Spinal cord (tissue), 9 donors: ENCODE measurements at regions not wholly inside any gene's neighbourhood (a gene's known extent, or its start where the extent isn't known, plus 50 kb on each side); places are given as distances from the start of the nearest gene placed in this dataset.

Source experiments
- DNase-seq, 6 donors: peaks; one replicate each; pipeline versions ENCODE4 v3.0.0 to v3.0.0-alpha.2; 2013 to 2015; ENCODE audit warnings: low spot score in 6 of 6, low read depth in 4 of 6
- H3K27ac ChIP-seq: one replicate; pipeline ENCODE4 v1.5.1; 2013; ENCODE audit warnings: low read depth, low read length, control low read depth
- H3K27me3 ChIP-seq: one replicate; pipeline ENCODE4 v1.6.1; 2013; ENCODE audit warnings: low read length; ENCODE audit not compliant: control insufficient read depth, insufficient read depth
- H3K36me3 ChIP-seq: one replicate; pipeline ENCODE4 v1.6.1; 2013; ENCODE audit warnings: low read length; ENCODE audit not compliant: control insufficient read depth, insufficient read depth
- H3K4me1 ChIP-seq: one replicate; pipeline ENCODE4 v1.6.1; 2013; ENCODE audit warnings: low read length; ENCODE audit not compliant: control insufficient read depth, insufficient read depth
- H3K4me3 ChIP-seq: one replicate; pipeline ENCODE4 v1.5.1; 2013; ENCODE audit warnings: low read depth, low read length, control low read depth
- H3K9me3 ChIP-seq: one replicate; pipeline ENCODE4 v1.6.1; 2013; ENCODE audit warnings: low read length; ENCODE audit not compliant: control insufficient read depth, insufficient read depth
- WGBS: methylation state at CpG from one replicate; pipeline ENCODE4 v1.1.5; 2013; ENCODE audit warnings: missing lambda C conversion rate; ENCODE audit not compliant: insufficient coverage; 5-methylcytosine and 5-hydroxymethylcytosine counted together
- donor health status: healthy.

DNA sequence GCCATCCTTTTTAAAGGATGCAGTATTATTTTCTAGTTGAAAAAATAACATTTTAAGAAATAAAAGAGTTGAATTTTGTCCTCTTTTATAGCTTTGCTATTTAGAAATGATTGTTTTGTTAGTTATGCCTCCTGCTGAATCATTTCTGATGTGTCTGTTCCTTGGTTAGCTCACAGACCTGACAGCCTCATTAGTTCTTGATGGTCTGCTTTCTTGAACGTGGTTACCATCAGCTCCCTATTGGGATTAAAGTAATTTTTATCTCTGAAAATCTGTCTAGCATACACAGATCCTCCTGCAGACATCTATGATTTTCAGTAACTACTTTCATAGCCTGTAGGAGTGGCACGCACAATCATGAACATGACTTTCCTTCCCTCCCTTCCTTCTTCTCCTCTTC lies 447.6 kb upstream of the B3GALT2 start:
- DNase-seq = peak in 1 of 6 donors; percentile 18
- Histone ChIP-seq H3K4me3 (no peak overlapping the region), H3K27me3 (no peaks in the 10 kb centered on the region), H3K9me3 (no peaks in the 10 kb centered on the region), H3K27ac (no peak overlapping the region), H3K36me3 (no peaks in the 10 kb centered on the region), H3K4me1 (no peaks in the 10 kb centered on the region)
- no CpG with 5 or more reads among the region's 2 CpGs for WGBS

DNA sequence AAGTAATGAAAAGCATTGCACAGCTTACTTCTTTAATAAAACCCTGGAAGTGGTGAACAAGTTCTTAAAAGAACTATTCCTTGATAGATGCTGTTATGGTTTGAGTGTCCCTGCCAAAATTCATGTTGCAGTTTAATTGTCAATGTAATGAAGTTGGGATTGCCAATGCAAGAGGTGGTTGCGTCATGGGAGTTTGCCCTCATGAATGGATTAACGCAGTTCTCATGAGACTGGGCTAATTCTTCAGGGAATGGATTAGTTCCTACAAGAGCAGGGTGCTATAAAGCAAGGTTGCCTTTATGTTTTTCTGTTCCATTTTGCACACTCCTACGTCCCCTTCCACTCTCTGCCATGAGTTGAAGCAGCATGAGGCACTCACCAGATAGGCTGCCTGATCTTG lies 446.7 kb upstream of the B3GALT2 start:
- WGBS = 86% methylated on average over 2 of the region's 3 CpGs
- Histone ChIP-seq H3K27ac (no peak overlapping the region), H3K27me3 (no peaks in the 10 kb centered on the region), H3K36me3 (no peaks in the 10 kb centered on the region), H3K9me3 (no peaks in the 10 kb centered on the region), H3K4me3 (no peak overlapping the region), H3K4me1 (no peaks in the 10 kb centered on the region)
- peak in 1 of 6 donors; percentile 24 for DNase-seq

DNA sequence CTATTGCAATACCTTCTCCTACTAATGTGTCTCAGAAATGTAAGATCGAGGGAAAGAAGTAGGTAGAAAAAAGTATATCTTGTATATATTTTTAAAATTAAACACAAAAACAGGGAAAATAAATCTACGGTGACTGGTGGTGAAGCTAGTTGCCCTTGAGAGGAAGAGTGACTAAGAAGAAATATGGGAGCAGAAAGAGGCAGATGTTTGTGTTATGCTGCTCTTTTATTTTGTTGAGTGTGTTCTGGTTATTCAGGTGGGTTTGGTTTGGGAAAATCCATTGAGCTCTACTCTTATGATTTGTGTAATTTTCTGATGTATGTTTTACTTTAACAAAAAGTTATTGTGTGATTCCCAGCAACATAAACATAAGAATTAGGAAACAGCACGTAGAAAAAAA lies 444.9 kb upstream of the B3GALT2 start:
- H3K9me3 ChIP-seq = no peaks in the 10 kb centered on the region
- H3K4me1 ChIP-seq = no peaks in the 10 kb centered on the region
- no peaks in the 10 kb centered on the region for H3K36me3 ChIP-seq
- H3K4me3 ChIP-seq = no peak overlapping the region
- H3K27ac ChIP-seq = no peak overlapping the region
- no peak for DNase-seq
- no CpG with 5 or more reads among the region's 3 CpGs for WGBS
- no peaks in the 10 kb centered on the region for H3K27me3 ChIP-seq

DNA sequence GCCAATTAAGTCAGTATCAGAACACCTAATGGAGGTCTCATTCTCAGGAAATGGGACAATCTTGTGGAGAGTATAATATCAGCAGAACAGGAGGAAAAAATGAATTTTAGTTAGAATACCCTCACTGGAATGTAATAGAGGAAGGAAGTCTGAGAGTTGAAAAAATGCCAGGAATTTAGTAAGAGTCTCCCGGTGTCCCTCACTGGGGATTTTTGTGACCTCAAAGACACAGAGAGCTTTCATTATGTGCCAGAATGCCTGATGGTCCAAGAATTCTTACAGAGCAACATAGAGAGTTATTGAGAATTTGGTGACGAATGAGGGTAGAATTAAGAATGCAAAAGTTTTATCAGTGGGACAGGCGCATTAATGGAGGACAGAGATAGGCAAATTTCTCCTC lies 443.5 kb upstream of the B3GALT2 start:
- Histone ChIP-seq H3K27ac (no peak overlapping the region), H3K4me1 (no peaks in the 10 kb centered on the region), H3K36me3 (no peaks in the 10 kb centered on the region), H3K9me3 (no peaks in the 10 kb centered on the region), H3K4me3 (no peak overlapping the region), H3K27me3 (no peaks in the 10 kb centered on the region)
- peak in 1 of 6 donors; percentile 11 for DNase-seq
- 11% methylated on average over 1 of the region's 3 CpGs for WGBS

DNA sequence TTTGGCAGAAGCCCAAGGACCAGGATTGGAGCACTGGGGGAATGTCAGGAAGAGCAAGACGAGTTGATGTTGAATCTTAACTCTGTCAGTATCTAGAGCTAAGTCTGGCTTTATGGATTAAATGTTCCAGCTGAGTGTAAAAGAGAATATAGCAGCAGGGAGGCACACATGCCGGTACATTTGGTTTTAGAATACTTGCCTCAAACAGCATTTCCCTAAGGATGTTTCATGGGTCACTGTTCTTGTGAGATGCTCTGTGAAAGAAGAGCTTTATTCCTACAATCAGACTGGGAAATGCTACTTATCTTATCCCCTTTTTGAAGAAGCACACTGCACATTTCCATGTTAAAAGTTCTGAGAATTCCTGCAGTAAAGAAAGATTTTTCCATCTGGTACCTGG lies 440.3 kb upstream of the B3GALT2 start:
- peak in 3 of 6 donors; percentile 12 to 60 (median 25) for DNase-seq
- 25% methylated on average over 1 of the region's 2 CpGs for WGBS
- H3K4me1 ChIP-seq = no peaks in the 10 kb centered on the region

DNA sequence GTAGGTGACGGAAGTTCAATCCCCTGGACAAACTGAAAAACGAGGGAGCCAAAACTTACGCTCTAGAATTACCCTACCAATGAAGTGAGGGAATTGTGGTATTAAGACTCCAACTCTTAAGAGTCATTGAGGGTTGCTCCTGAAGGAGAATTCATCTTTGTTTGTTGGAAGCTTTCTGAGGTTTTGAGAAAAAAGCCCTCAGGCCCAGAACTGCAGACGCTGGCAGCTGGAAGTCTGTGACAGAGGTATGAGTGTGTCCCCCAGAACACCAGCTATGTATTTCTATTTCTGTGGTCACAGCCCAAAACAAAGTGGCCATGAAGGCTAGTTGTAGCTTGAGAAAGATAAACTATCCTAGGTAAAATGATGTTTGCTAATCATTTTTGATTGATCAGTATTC lies 438.8 kb upstream of the B3GALT2 start:
- H3K27me3 ChIP-seq = no peaks in the 10 kb centered on the region
- H3K4me3 ChIP-seq = no peak overlapping the region
- H3K4me1 ChIP-seq = no peaks in the 10 kb centered on the region
- no peaks in the 10 kb centered on the region for H3K9me3 ChIP-seq
- H3K27ac ChIP-seq = no peak overlapping the region
- H3K36me3 ChIP-seq = no peaks in the 10 kb centered on the region
- DNase-seq = no peak
- no CpG with 5 or more reads among the region's 4 CpGs for WGBS

More for the DNA sequence above, 440.3 kb upstream of the B3GALT2 start:
- Histone ChIP-seq H3K36me3 (no peaks in the 10 kb centered on the region), H3K27me3 (no peaks in the 10 kb centered on the region), H3K9me3 (no peaks in the 10 kb centered on the region), H3K27ac (no peak overlapping the region), H3K4me3 (no peak overlapping the region)

DNA sequence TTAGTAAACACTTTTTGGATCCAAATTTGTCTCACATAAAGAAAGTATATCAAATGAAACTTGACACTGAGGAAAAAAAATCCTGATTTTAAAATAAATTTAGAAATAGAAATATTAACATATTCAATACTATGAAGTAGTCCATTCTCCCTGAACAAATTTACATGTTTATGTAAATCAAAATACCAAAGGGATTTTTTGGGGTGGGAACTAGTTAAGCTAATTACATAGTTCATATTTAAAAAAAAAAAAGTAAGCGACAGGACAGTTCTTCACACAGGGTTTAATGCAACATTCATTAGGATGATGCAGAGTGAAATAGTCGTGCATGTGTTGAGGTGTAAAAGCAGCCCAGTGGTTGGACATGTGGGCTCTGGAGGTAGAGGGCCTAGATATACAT lies 433.5 kb upstream of the B3GALT2 start:
- WGBS = no CpG with 5 or more reads among the region's 2 CpGs

DNA sequence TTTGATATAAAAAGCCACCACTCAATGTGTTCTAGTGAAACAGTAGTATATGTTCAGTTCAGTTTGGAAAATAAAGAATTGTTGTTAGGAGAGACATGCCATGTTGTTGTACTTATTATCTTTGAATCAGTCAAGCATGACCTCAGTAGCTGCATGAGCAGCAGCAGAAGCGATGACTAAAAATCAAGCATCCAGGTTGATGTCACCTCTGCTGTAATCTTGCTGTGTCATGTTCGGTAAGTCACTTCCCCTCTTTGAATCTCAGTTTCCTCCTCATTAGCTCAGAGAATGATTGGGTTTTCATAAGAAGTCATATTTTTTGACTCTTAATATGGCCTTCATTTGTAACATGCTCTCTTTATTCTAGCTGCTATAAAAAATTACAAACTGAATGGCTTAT lies 428.4 kb upstream of the B3GALT2 start:
- 86% methylated on average over 1 of the region's 2 CpGs for WGBS
- no peaks in the 10 kb centered on the region for H3K27me3 ChIP-seq
- no peaks in the 10 kb centered on the region for H3K4me1 ChIP-seq
- no peaks in the 10 kb centered on the region for H3K9me3 ChIP-seq
- H3K4me3 ChIP-seq = no peak overlapping the region
- H3K36me3 ChIP-seq = no peaks in the 10 kb centered on the region
- no peak for DNase-seq
- H3K27ac ChIP-seq = no peak overlapping the region

More for the DNA sequence above, 433.5 kb upstream of the B3GALT2 start:
- Histone ChIP-seq H3K4me3 (no peak overlapping the region), H3K27me3 (no peaks in the 10 kb centered on the region), H3K9me3 (no peaks in the 10 kb centered on the region), H3K4me1 (no peaks in the 10 kb centered on the region), H3K36me3 (no peaks in the 10 kb centered on the region), H3K27ac (no peak overlapping the region)
- DNase-seq = no peak

DNA sequence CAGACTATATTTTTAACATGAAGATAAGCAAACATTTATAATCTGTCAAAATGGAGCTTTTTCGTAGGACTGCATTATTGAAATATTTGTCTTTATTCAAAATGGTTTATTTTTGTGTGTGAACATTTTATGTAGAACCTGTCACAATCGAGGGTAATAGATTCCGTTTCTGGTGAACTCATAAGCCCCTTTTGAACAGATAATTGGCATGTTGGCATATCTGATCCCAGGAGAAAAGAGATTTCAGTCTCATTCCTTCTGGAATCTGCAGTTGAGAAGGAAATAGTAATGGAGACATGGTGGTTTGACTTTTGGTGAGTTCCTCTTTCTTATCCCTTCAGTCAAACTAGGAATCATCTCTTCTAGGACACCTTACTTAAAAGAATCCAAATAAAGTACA lies 427.9 kb upstream of the B3GALT2 start:
- Histone ChIP-seq H3K9me3 (no peaks in the 10 kb centered on the region), H3K4me3 (no peak overlapping the region), H3K27me3 (no peaks in the 10 kb centered on the region), H3K4me1 (no peaks in the 10 kb centered on the region), H3K27ac (no peak overlapping the region), H3K36me3 (no peaks in the 10 kb centered on the region)
- DNase-seq = no peak
- WGBS = 90% methylated on average over 2 of the region's 3 CpGs

DNA sequence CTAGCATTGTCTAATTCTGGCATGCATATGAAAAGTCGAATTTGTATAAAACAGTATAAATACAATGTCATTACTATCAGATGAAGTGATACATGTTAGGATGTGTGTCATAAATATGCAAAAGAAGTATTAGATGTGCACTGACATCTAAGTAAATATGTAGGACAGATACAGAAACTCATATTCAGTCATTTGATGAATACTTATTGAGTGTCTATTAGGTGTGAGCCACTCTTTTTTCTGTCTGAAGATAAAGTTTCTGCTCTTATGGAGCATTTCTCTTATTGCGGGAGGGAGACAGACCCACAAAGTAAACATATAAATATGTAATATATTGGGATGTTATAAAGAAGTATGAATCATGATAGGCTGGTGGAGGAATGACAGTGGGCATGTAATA lies 426.6 kb upstream of the B3GALT2 start:
- H3K9me3 ChIP-seq = no peaks in the 10 kb centered on the region
- no peak overlapping the region for H3K27ac ChIP-seq
- no peaks in the 10 kb centered on the region for H3K4me1 ChIP-seq
- no peaks in the 10 kb centered on the region for H3K27me3 ChIP-seq
- H3K36me3 ChIP-seq = no peaks in the 10 kb centered on the region
- DNase-seq = no peak
- H3K4me3 ChIP-seq = no peak overlapping the region
- no CpG with 5 or more reads among the region's 2 CpGs for WGBS
